CD8-positive, alpha-beta memory T cell (primary cell): ENCODE measurements at regions not wholly inside any gene's neighbourhood (a gene's known extent, or its start where the extent isn't known, plus 50 kb on each side); places are given as distances from the start of the nearest gene placed in this dataset.

Experiments used
- CTCF ChIA-PET: fragments of 350-600 bp; sonication (Branson Sonifier 250); formaldehyde crosslinking; loops from one replicate; lab custom pipeline; 2021; ENCODE audit warnings: antibody characterized with exemption; lab: Charles Lee
- POLR2A ChIA-PET: fragments of 350-600 bp; sonication (Branson Sonifier 250); formaldehyde crosslinking; loops from one replicate; lab custom pipeline; 2021; ENCODE audit warnings: antibody characterized with exemption; lab: Charles Lee
- DNase-seq, 5 donors: peaks; one replicate each; pipeline versions ENCODE4 v3.0.0 to v3.0.0-alpha.2; 2020 to 2022; ENCODE audit warnings: mixed read lengths in 1 of 5
- H3K27ac ChIP-seq: one replicate; pipeline ENCODE4 v1.7.0; 2013; ENCODE audit warnings: low read depth, mild to moderate bottlenecking, low read length, moderate library complexity
- H3K27me3 ChIP-seq: 2 replicates; pipeline ENCODE4 v1.7.0; 2013; ENCODE audit warnings: low read length, mild to moderate bottlenecking; ENCODE audit not compliant: insufficient read depth, poor library complexity, severe bottlenecking
- H3K36me3 ChIP-seq: 2 replicates; pipeline ENCODE4 v1.7.0; 2013; ENCODE audit warnings: mild to moderate bottlenecking, low read length, moderate library complexity; ENCODE audit not compliant: insufficient read depth
- H3K4me1 ChIP-seq: 2 replicates; pipeline ENCODE4 v1.7.0; 2013; ENCODE audit warnings: mild to moderate bottlenecking, low read length, moderate library complexity; ENCODE audit not compliant: insufficient read depth
- H3K4me3 ChIP-seq: 2 replicates; pipeline ENCODE4 v1.7.0; 2013; ENCODE audit warnings: mild to moderate bottlenecking, low read length
- H3K9me3 ChIP-seq: 2 replicates; pipeline ENCODE4 v1.7.0; 2013; ENCODE audit warnings: mild to moderate bottlenecking, low read length
- H3K27ac Mint-ChIP-seq, 8 donors: one replicate each; pipeline ENCODE4 v1.8.0; 2020 to 2021; ENCODE audit warnings: mixed read lengths in 8 of 8, mild to moderate bottlenecking in 6 of 8, inconsistent platforms in 3 of 8, moderate library complexity in 3 of 8
- H3K27me3 Mint-ChIP-seq, 2 donors: one replicate each; pipeline ENCODE4 v1.8.0; 2020 to 2021; ENCODE audit warnings: mixed read lengths in 2 of 2, mild to moderate bottlenecking in 1 of 2, moderate library complexity in 1 of 2
- H3K36me3 Mint-ChIP-seq, 3 donors: one replicate each; pipeline ENCODE4 v1.8.0; 2020 to 2021; ENCODE audit warnings: mixed read lengths in 3 of 3, inconsistent platforms in 1 of 3, mild to moderate bottlenecking in 1 of 3
- H3K4me1 Mint-ChIP-seq, 3 donors: one replicate each; pipeline ENCODE4 v1.8.0; 2020 to 2021; ENCODE audit warnings: mixed read lengths in 3 of 3, inconsistent platforms in 1 of 3, mild to moderate bottlenecking in 1 of 3
- H3K4me3 Mint-ChIP-seq, 7 donors: one replicate each; pipeline ENCODE4 v1.8.0; 2020 to 2021; ENCODE audit warnings: mixed read lengths in 7 of 7, mild to moderate bottlenecking in 6 of 7, moderate library complexity in 4 of 7, inconsistent platforms in 2 of 7
- H3K9me3 Mint-ChIP-seq, 5 donors: one replicate each; pipeline ENCODE4 v1.8.0; 2020 to 2022; ENCODE audit warnings: mixed read lengths in 5 of 5, mild to moderate bottlenecking in 3 of 5, moderate library complexity in 2 of 5, inconsistent platforms in 1 of 5

DNA sequence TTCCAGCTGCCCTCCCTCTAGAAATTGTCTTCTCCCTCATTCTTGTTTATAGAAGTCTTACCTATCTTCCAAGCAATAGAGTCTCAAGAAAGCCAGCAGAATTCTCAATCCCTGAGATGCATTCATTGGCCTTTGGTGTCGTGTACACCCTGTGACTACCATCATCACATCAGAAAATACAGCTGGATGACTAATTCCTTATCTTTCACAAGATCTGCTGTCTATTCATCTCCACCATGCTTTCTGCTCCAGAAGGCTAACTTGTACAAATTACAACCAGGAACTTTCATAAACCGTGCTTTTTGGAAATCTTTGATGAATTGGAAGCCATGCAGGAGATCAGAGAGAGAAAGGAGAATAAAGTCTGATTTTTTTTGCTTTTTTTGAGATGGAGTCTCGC is 1062.9 kb upstream of the GHITM start:
- Histone ChIP-seq H3K9me3 (no peaks in the 10 kb centered on the region), H3K4me3 (no peak overlapping the region), H3K36me3 (no peaks in the 10 kb centered on the region), H3K4me1 (no peaks in the 10 kb centered on the region), H3K27me3 (no peaks in the 10 kb centered on the region), H3K27ac (no peak overlapping the region)
- no peaks in the 10 kb centered on the region for H3K36me3 Mint-ChIP-seq
- ChIA-PET CTCF (no interaction called here), POLR2A (no interaction called here)
- no peak for DNase-seq
- H3K27me3 Mint-ChIP-seq: no peaks in the 10 kb centered on the region
- no peak overlapping the region for H3K27ac Mint-ChIP-seq
- peaks cover 5 to 12% (median 9%) of the 10 kb centered on the region in 5 donors for H3K9me3 Mint-ChIP-seq
- H3K4me1 Mint-ChIP-seq: no peaks in the 10 kb centered on the region
- H3K4me3 Mint-ChIP-seq: no peak overlapping the region

DNA sequence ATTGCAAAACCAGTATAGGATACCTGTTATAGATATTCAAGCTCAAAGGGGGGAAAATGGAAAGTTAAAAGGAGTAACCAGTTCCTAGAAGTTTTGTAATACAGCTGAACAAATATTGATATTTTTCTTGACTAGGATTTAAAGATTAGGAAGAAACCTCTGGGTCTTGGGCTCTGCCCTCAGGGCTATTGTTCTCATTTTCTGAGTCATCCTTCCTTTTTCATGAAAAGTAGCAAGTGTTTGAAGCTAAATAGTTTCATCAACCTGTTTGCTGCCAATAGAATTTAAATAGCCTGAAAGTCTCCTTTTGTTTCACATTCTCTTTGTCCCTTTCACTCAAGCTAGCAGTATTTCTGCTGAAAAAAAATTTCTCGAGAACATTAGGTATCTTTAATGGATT is 1061.1 kb upstream of the GHITM start:
- peaks cover 5 to 19% (median 13%) of the 10 kb centered on the region in 5 donors for H3K9me3 Mint-ChIP-seq
- no peaks in the 10 kb centered on the region for H3K27me3 Mint-ChIP-seq
- no peak overlapping the region for H3K4me3 Mint-ChIP-seq
- Histone ChIP-seq H3K4me3 (no peak overlapping the region), H3K27me3 (no peaks in the 10 kb centered on the region), H3K4me1 (no peaks in the 10 kb centered on the region), H3K27ac (no peak overlapping the region), H3K9me3 (no peaks in the 10 kb centered on the region), H3K36me3 (no peaks in the 10 kb centered on the region)
- H3K27ac Mint-ChIP-seq: no peak overlapping the region
- ChIA-PET CTCF (no interaction called here), POLR2A (no interaction called here)
- no peak for DNase-seq
- H3K4me1 Mint-ChIP-seq: no peaks in the 10 kb centered on the region
- no peaks in the 10 kb centered on the region for H3K36me3 Mint-ChIP-seq

DNA sequence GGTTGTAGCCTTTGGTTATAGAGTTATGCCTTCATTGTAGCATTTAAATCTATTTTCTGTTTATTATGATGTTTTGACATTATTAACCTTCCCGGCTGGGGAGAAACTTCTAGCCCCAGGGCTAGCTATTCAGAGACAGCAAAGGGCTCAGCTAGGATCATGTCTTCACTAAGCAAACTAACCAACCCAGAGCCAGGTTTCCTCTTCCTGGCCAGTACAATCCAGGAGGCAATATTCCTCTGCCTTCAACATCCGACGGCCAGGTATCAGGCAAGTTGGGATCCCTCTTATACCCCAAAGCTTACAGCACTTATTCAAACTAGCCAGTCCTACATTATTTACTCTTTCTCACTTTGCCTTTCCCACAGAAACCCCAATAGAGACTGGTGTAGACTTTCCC is 1060.7 kb upstream of the GHITM start:
- H3K9me3 Mint-ChIP-seq: peaks cover 8 to 23% (median 13%) of the 10 kb centered on the region in 5 donors
- Histone ChIP-seq H3K9me3 (no peaks in the 10 kb centered on the region), H3K4me1 (no peaks in the 10 kb centered on the region), H3K27me3 (no peaks in the 10 kb centered on the region), H3K27ac (no peak overlapping the region), H3K4me3 (no peak overlapping the region), H3K36me3 (no peaks in the 10 kb centered on the region)
- no peaks in the 10 kb centered on the region for H3K4me1 Mint-ChIP-seq
- no peak for DNase-seq
- CTCF ChIA-PET: no interaction called here
- no peak overlapping the region for H3K27ac Mint-ChIP-seq
- H3K27me3 Mint-ChIP-seq: no peaks in the 10 kb centered on the region
- no peak overlapping the region for H3K4me3 Mint-ChIP-seq
- POLR2A ChIA-PET: no interaction called here
- no peaks in the 10 kb centered on the region for H3K36me3 Mint-ChIP-seq

DNA sequence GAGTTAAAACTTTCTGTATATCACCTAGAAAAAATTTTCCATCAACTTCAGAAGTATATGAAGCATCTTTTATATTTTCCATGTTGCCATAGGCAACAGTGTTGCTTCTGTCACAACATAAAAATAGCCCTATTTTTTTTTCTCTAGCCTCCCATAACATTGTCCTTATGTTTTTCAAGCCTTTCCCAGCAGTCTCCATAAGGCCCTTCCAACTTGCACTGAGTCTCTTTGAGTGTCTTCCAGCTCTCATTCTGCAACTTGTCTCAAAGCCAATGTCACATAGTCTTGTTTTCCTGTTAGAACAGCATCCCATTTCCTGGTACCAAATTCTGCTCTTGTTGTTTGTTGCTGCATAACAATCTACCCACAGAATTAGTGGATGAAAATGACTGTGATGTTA is 1055.5 kb upstream of the GHITM start:
- CTCF ChIA-PET: no interaction called here
- no peaks in the 10 kb centered on the region for H3K4me1 ChIP-seq

DNA sequence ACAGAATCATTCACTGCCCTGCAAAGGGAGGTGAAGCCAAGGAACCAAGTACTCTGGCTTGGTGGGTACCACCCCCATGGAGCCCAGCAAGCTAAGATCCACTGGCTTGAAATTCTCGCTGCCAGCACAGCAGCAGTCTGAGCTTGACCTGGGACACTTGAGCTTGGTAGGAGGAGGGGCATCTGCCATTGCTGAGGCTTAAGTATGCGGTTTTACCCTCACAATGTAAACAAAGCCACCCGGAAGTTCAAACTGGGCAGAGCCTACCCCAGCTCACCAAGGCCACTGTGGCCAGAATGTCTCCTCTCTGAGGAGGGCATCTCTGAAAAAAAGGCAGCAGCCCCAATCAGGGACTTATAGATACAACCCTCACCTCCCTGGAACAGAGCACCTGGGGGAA is 1050.0 kb upstream of the GHITM start:
- H3K36me3 ChIP-seq: no peaks in the 10 kb centered on the region
- CTCF ChIA-PET: no interaction called here
- no peaks in the 10 kb centered on the region for H3K27me3 Mint-ChIP-seq
- H3K9me3 ChIP-seq: no peaks in the 10 kb centered on the region
- POLR2A ChIA-PET: no interaction called here
- H3K4me3 ChIP-seq: no peak overlapping the region
- H3K4me1 Mint-ChIP-seq: no peaks in the 10 kb centered on the region
- no peak overlapping the region for H3K27ac ChIP-seq
- no peaks in the 10 kb centered on the region for H3K4me1 ChIP-seq
- H3K36me3 Mint-ChIP-seq: no peaks in the 10 kb centered on the region
- no peak overlapping the region for H3K4me3 Mint-ChIP-seq
- no peaks in the 10 kb centered on the region for H3K27me3 ChIP-seq
- peaks cover 3 to 12% (median 10%) of the 10 kb centered on the region in 5 donors for H3K9me3 Mint-ChIP-seq
- H3K27ac Mint-ChIP-seq: no peak overlapping the region
- no peak for DNase-seq

More for the DNA sequence above, 1055.5 kb upstream of the GHITM start:
- Histone ChIP-seq H3K27ac (no peak overlapping the region), H3K9me3 (no peaks in the 10 kb centered on the region), H3K4me3 (no peak overlapping the region), H3K36me3 (no peaks in the 10 kb centered on the region), H3K27me3 (no peaks in the 10 kb centered on the region)
- Mint-ChIP-seq H3K4me1 (no peaks in the 10 kb centered on the region), H3K36me3 (no peaks in the 10 kb centered on the region), H3K9me3 (peaks cover 4 to 23% (median 7%) of the 10 kb centered on the region in 5 donors), H3K27ac (no peak overlapping the region), H3K27me3 (no peaks in the 10 kb centered on the region), H3K4me3 (no peak overlapping the region)
- POLR2A ChIA-PET: no interaction called here
- no peak for DNase-seq

DNA sequence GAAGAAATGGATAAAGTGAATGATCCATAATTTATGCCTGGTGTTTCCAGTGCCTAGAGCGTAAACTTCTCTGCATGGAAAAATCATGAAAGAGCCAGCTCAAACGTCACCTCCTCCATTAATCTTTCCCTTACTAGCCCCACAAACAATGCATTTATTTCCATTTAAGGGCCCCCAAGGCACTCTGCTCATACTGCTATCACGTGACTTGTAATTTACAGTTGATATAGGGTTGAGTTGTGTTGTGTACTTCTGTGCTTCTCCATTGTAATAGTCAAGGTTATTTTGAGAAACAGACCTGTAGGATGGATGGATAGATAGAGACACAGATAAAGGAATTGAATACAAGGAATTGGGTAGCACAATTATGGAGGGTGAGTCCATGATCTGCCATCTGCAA is 1034.7 kb upstream of the GHITM start:
- Histone ChIP-seq H3K27ac (no peak overlapping the region), H3K27me3 (no peaks in the 10 kb centered on the region), H3K36me3 (no peaks in the 10 kb centered on the region), H3K4me3 (no peak overlapping the region), H3K4me1 (no peaks in the 10 kb centered on the region), H3K9me3 (no peaks in the 10 kb centered on the region)
- ChIA-PET CTCF (no interaction called here), POLR2A (no interaction called here)
- no peak for DNase-seq
- H3K4me3 Mint-ChIP-seq: no peak overlapping the region
- H3K27ac Mint-ChIP-seq: no peak overlapping the region
- peaks cover 0 to 1% (median 0%) of the 10 kb centered on the region in 3 donors for H3K36me3 Mint-ChIP-seq
- peaks cover 0 to 27% (median 8%) of the 10 kb centered on the region in 5 donors for H3K9me3 Mint-ChIP-seq
- H3K4me1 Mint-ChIP-seq: no peaks in the 10 kb centered on the region
- no peaks in the 10 kb centered on the region for H3K27me3 Mint-ChIP-seq

DNA sequence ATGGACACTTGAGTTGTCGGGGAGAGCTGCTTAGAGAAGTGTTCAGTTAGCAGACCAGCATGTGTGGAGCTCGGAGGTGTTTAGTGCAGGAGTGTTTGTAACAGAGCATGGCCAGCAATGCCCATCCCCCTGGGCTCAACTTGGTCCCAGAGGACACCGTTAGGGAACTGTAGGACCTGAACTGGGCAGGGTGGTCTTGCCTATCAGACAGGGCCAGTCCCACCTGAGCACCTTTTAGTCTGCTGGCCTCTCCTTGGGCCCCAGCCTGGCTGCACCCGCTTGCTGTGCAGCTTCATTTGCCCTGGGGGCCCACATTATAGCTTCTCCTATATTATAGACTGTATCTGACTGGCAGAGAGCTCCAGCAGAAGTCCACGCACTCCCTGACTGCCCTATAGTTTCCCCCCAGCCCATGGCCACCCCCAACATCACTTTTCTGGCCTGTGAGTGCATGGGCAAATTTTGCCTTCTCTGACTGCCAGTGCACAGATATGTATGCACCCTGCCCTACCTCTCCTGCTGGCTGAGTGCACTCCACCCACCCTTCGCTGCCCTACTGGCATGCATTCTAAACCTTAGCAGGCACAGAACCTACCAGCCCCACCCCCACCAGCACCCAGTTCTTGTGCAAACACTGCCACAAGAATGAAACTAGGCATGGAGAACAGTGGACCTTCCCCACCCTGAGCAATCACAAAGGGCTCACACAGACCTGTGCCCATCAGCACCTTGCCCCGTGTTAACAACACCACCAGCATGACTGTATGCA is 1030.6 kb upstream of the GHITM start:
- Mint-ChIP-seq H3K4me1 (no peaks in the 10 kb centered on the region), H3K27me3 (no peaks in the 10 kb centered on the region), H3K9me3 (peaks cover 20 to 44% (median 27%) of the 10 kb centered on the region in 5 donors), H3K36me3 (peaks cover 0 to 5% (median 1%) of the 10 kb centered on the region in 3 donors), H3K27ac (no peak overlapping the region), H3K4me3 (no peak overlapping the region)
- Histone ChIP-seq H3K4me1 (no peaks in the 10 kb centered on the region), H3K4me3 (no peak overlapping the region), H3K27ac (no peak overlapping the region), H3K9me3 (no peaks in the 10 kb centered on the region), H3K36me3 (no peaks in the 10 kb centered on the region), H3K27me3 (no peaks in the 10 kb centered on the region)
- CTCF ChIA-PET: no interaction called here
- POLR2A ChIA-PET: no interaction called here
- DNase-seq: no peak

DNA sequence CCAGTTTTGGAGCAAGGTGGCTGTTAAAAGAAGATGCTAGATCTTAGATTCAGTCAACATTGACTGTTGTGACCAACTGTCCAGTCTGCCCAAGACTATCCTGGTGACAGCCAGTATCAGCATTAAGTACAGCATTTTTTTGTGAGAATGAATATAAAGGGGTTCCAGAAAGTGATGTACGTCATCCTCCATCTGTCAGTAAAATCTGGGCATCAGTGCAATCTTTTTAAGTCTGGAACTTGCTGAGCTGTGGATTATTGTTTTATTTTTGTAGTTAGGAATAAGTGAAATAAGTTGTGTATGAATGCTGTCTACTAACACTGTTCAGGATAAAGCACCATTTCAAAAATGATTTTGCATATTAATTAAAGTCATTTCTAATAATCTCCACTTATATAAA is 1020.0 kb upstream of the GHITM start:
- Mint-ChIP-seq H3K27me3 (no peaks in the 10 kb centered on the region), H3K9me3 (peaks cover 2 to 9% (median 5%) of the 10 kb centered on the region in 5 donors), H3K4me1 (no peaks in the 10 kb centered on the region), H3K36me3 (no peaks in the 10 kb centered on the region), H3K4me3 (no peak overlapping the region), H3K27ac (no peak overlapping the region)
- Histone ChIP-seq H3K9me3 (no peaks in the 10 kb centered on the region), H3K27me3 (no peaks in the 10 kb centered on the region), H3K36me3 (no peaks in the 10 kb centered on the region), H3K4me1 (no peaks in the 10 kb centered on the region), H3K4me3 (no peak overlapping the region), H3K27ac (no peak overlapping the region)
- DNase-seq: no peak
- ChIA-PET POLR2A (no interaction called here), CTCF (no interaction called here)
